ENCODE measurements at regions not wholly inside any gene's neighbourhood (a gene's known extent, or its start where the extent isn't known, plus 50 kb on each side); places are given as distances from the start of the nearest gene placed in this dataset.

DNA sequence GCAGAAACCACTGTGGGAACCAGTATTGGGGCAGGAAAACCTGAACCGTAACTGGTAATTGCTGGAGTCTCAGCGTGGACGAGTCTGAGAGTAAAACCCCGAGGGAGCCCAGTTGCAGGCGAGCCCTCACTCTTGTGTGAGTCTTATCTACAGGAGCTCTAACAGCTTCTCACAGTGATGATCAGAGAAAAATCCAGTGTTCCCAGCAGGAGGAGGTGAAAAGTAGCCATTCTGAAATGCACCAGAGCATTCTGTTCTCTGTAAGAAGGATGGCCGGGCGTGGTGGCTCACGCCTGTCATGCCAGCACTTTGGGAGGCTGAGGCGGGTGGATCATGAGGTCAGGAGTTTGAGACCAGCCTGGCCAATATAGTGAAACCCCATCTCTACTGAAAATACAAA is 161.2 kb downstream of the COPRS start:
- no peaks in the 10 kb centered on the region for H3K9me3 ChIP-seq (ENCODE audit: insufficient read depth in 2 of 2, low read depth in 1 of 2, low read length in 1 of 2)
- no peaks in the 10 kb centered on the region; a peak in 1 of 7 replicates for H3K4me1 ChIP-seq (replicated peaks in 1 of 4; ENCODE audit: control insufficient read depth in 3 of 4, insufficient read depth in 4 of 4, low read length in 3 of 4)
- H4K20me1 ChIP-seq (replicated peaks in 1 of 2; ENCODE audit: control insufficient read depth in 1 of 2, insufficient read depth in 2 of 2, low read length in 2 of 2): no peaks in the 10 kb centered on the region
- H3K36me3 ChIP-seq (ENCODE audit: control insufficient read depth in 2 of 4, insufficient read depth in 4 of 4, low read length in 3 of 4): no peaks in the 10 kb centered on the region
- H2BK20ac ChIP-seq (ENCODE audit: low read length): no peak overlapping the region
- H3K4me3 ChIP-seq (ENCODE audit: extremely low read depth in 1 of 4, insufficient read depth in 2 of 4, low read depth in 3 of 4, low read length in 4 of 4): no peak overlapping the region
- H2BK120ac ChIP-seq (replicated peaks; ENCODE audit: low read depth, low read length): no peak overlapping the region
- H2BK15ac ChIP-seq (ENCODE audit: low read length): no peak overlapping the region
- no peak overlapping the region for H4K5ac ChIP-seq (ENCODE audit: insufficient read length, low read depth, low read length)
- no peak overlapping the region for H4K8ac ChIP-seq (ENCODE audit: extremely low read depth, insufficient read depth, low read length)
- no peak for FAIRE-seq
- H3K27ac ChIP-seq (ENCODE audit: low read depth, low read length): no peak overlapping the region
- H2BK5ac ChIP-seq (ENCODE audit: low read depth, low read length): no peak overlapping the region
- no peak overlapping the region for H3K14ac ChIP-seq (ENCODE audit: insufficient read length)
- no peak overlapping the region for H3K18ac ChIP-seq (ENCODE audit: extremely low read depth, low read length)
- no peak overlapping the region for H3K4me2 ChIP-seq (ENCODE audit: insufficient read depth in 1 of 2, low read depth in 2 of 2, low read length in 2 of 2)
- H3K23me2 ChIP-seq (ENCODE audit: low read depth, low read length): no peaks in the 10 kb centered on the region
- no peaks in the 10 kb centered on the region for H3K79me2 ChIP-seq (ENCODE audit: control insufficient read depth in 1 of 2, insufficient read depth in 2 of 2, low read length in 2 of 2)
- POLR2A ChIA-PET (ENCODE audit: partially characterized antibody): no interaction called here
- H2AK5ac ChIP-seq (ENCODE audit: low read depth, low read length): no peak overlapping the region
- H3K23ac ChIP-seq (ENCODE audit: insufficient read length): no peak overlapping the region
- no peak overlapping the region for H2BK12ac ChIP-seq (ENCODE audit: low read depth, low read length)
- H3K4ac ChIP-seq (replicated peaks; ENCODE audit: insufficient read length, low read depth, low read length): no peak overlapping the region
- CTCF ChIA-PET (ENCODE audit: partially characterized antibody): interaction anchor here (0.9 kb wide), 1 partner anchor 23 kb away, joined by 3 read pairs; no protein-coding TSS in a partner anchor
- no peak overlapping the region for H4K91ac ChIP-seq (replicated peaks; ENCODE audit: insufficient read length, low read length)
- no peaks in the 10 kb centered on the region for H3K27me3 ChIP-seq (replicated peaks in 1 of 4; ENCODE audit: control insufficient read depth in 3 of 4, extremely low read depth in 1 of 4, insufficient read depth in 3 of 4, low read length in 3 of 4)
- WGBS, 2 experiments (ENCODE audit: extremely low coverage in 1 of 2, insufficient coverage in 1 of 2, insufficient read length in 1 of 2, insufficient replicate concordance in 2 of 2, low coverage in 1 of 2, low lambda C conversion rate in 2 of 2, missing lambda C conversion rate in 1 of 2): 93% methylated on average over 9 of the region's 9 CpGs; no CpG with 5 or more reads in 1 of the 2 experiments
- no peak overlapping the region for H3K9ac ChIP-seq (replicated peaks in 1 of 4; ENCODE audit: extremely low read depth in 1 of 4, low read depth in 3 of 4, low read length in 3 of 4)
- H2AFZ ChIP-seq (ENCODE audit: low read length): no peak overlapping the region
- H3K79me1 ChIP-seq (ENCODE audit: low read depth, low read length): no peaks in the 10 kb centered on the region
- DNase-seq (ENCODE audit: low read depth in 1 of 2, low spot score in 2 of 2): peak in 1 of 2 experiments; percentile 16
- H3K56ac ChIP-seq (replicated peaks; ENCODE audit: insufficient read length, low read depth, low read length): no peak overlapping the region
- no peak for TF ChIP-seq NANOG (IDR thresholded peaks at IDR 0.05; ENCODE audit: insufficient read depth, low read depth, low read length, poor library complexity, severe bottlenecking)
- no peak for TF ChIP-seq CHD2 (IDR thresholded peaks at IDR 0.05; ENCODE audit: low read length)
- TF ChIP-seq POLR2AphosphoS5 (IDR thresholded peaks at IDR 0.05; ENCODE audit: low read depth, low read length): no peak
- no peak for TF ChIP-seq TBP (IDR thresholded peaks at IDR 0.05; ENCODE audit: low read depth, low read length)

Data from H1 (cell line).